GM23248 (cell line): ENCODE measurements at regions not wholly inside any gene's neighbourhood (a gene's known extent, or its start where the extent isn't known, plus 50 kb on each side); places are given as distances from the start of the nearest gene placed in this dataset.

Experiments
- EZH2 ChIP-seq: fragments of 200-600 bp; sonication (generic); IDR thresholded peaks from 2 replicates; pipeline ENCODE4 v1.6.1; 2018; ENCODE audit warnings: antibody characterized with exemption, mild to moderate bottlenecking; ENCODE audit not compliant: insufficient read depth, poor library complexity, severe bottlenecking
- EZH2phosphoT487 ChIP-seq: fragments of 200-600 bp; sonication (generic); IDR thresholded peaks from 2 replicates; pipeline ENCODE4 v1.6.1; 2018; ENCODE audit warnings: antibody characterized with exemption, moderate library complexity, mild to moderate bottlenecking, low read depth; ENCODE audit not compliant: insufficient read depth

GRCh38 chr3:22846566-22846965 lies 356.6 kb upstream of the UBE2E2 start:
- no peak for TF ChIP-seq EZH2
- TF ChIP-seq EZH2phosphoT487: no peak
